WTC11 (cell line): ENCODE measurements at regions not wholly inside any gene's neighbourhood (a gene's known extent, or its start where the extent isn't known, plus 50 kb on each side); places are given as distances from the start of the nearest gene placed in this dataset.

Experiments
- ATAC-seq: fragments of 200-7000 bp; cut with Tn5 transposase; 2 replicates; pipeline ENCODE4 v1.10.0; 2021; ENCODE audit warnings: mild to moderate bottlenecking, moderate library complexity
- CTCF ChIA-PET: fragments of 300-600 bp; sonication (Branson Sonifier 250); formaldehyde crosslinking; loops from one replicate; lab custom pipeline; 2021; ENCODE audit warnings: antibody characterized with exemption; lab: Charles Lee
- POLR2A ChIA-PET: fragments of 350-600 bp; sonication (Branson Sonifier 250); formaldehyde crosslinking; loops from one replicate; lab custom pipeline; 2021; ENCODE audit warnings: antibody characterized with exemption; lab: Charles Lee
- DNase-seq: peaks from one replicate; pipeline ENCODE4 v3.0.0; 2021; ENCODE audit warnings: low spot score
- H3K27ac Mint-ChIP-seq: 2 replicates; pipeline ENCODE4 v1.8.0; 2021; ENCODE audit warnings: mixed read lengths
- H3K27me3 Mint-ChIP-seq: 2 replicates; pipeline ENCODE4 v1.8.0; 2021; ENCODE audit warnings: low read depth, mild to moderate bottlenecking, moderate library complexity, mixed read lengths
- H3K36me3 Mint-ChIP-seq: 2 replicates; pipeline ENCODE4 v1.8.0; 2021; ENCODE audit warnings: mixed read lengths
- H3K4me1 Mint-ChIP-seq: 2 replicates; pipeline ENCODE4 v1.8.0; 2022; ENCODE audit warnings: mixed read lengths
- H3K4me3 Mint-ChIP-seq: 2 replicates; pipeline ENCODE4 v1.8.0; 2021; ENCODE audit warnings: mild to moderate bottlenecking, moderate library complexity, mixed read lengths
- H3K9me3 Mint-ChIP-seq: 2 replicates; pipeline ENCODE4 v1.8.0; 2021; ENCODE audit warnings: mixed read lengths
- E2F4 ChIP-seq: sonication (generic); formaldehyde crosslinking; IDR thresholded peaks from 2 replicates; pipeline ENCODE4 v1.8.1; 2022; ENCODE audit warnings: low read depth, mild to moderate bottlenecking, moderate library complexity, missing genetic modification reagents, borderline replicate concordance
- ESRRA ChIP-seq: sonication (generic); formaldehyde crosslinking; IDR thresholded peaks from 2 replicates; pipeline ENCODE4 v1.8.1; 2022; ENCODE audit warnings: mild to moderate bottlenecking, missing genetic modification reagents, borderline replicate concordance
- FOXJ3 ChIP-seq: sonication (generic); formaldehyde crosslinking; IDR thresholded peaks from 2 replicates; pipeline ENCODE4 v1.9.0; 2021; ENCODE audit warnings: missing genetic modification reagents, mild to moderate bottlenecking, borderline replicate concordance
- IRF2 ChIP-seq: sonication (generic); formaldehyde crosslinking; IDR thresholded peaks from 2 replicates; pipeline ENCODE4 v1.8.0; 2022; ENCODE audit warnings: low read depth, missing genetic modification reagents, borderline replicate concordance
- JAZF1 ChIP-seq: fragments of 250-450 bp; sonication (Bioruptor Pico); IDR thresholded peaks from 2 replicates; pipeline ENCODE4 v1.9.0; 2021; ENCODE audit warnings: moderate library complexity, mild to moderate bottlenecking, inconsistent platforms
- MYBL2 ChIP-seq: sonication (generic); formaldehyde crosslinking; IDR thresholded peaks from 2 replicates; pipeline ENCODE4 v1.8.1; 2023; ENCODE audit warnings: mild to moderate bottlenecking, moderate library complexity, missing genetic modification reagents
- NFE2L1 ChIP-seq: sonication (generic); formaldehyde crosslinking; IDR thresholded peaks from 2 replicates; pipeline ENCODE4 v1.8.1; 2023; ENCODE audit warnings: missing genetic modification reagents
- NR2C2 ChIP-seq: sonication (generic); formaldehyde crosslinking; IDR thresholded peaks from 2 replicates; pipeline ENCODE4 v1.8.0; 2022; ENCODE audit warnings: mild to moderate bottlenecking, missing genetic modification reagents
- USF1 ChIP-seq: sonication (generic); formaldehyde crosslinking; IDR thresholded peaks from 2 replicates; pipeline ENCODE4 v1.8.0; 2022; ENCODE audit warnings: mild to moderate bottlenecking, missing genetic modification reagents
- ZBTB43 ChIP-seq: sonication (generic); formaldehyde crosslinking; IDR thresholded peaks from 2 replicates; pipeline ENCODE4 v1.8.1; 2023; ENCODE audit warnings: mild to moderate bottlenecking, missing genetic modification reagents
- TF ChIP-seq, protein P1 (sequence below): sonication (generic); formaldehyde crosslinking; conservative IDR thresholded peaks from 2 replicates; pipeline ENCODE4 v1.8.1; 2023; ENCODE audit warnings: mild to moderate bottlenecking, low read depth, missing genetic modification reagents, moderate library complexity
- TF ChIP-seq, protein P2 (sequence below): fragments of 250-450 bp; sonication (Bioruptor Pico); IDR thresholded peaks from 2 replicates; pipeline ENCODE4 v1.9.0; 2021; ENCODE audit warnings: mild to moderate bottlenecking, borderline replicate concordance
- TF ChIP-seq, protein P3 (sequence below): sonication (generic); formaldehyde crosslinking; IDR thresholded peaks from 2 replicates; pipeline ENCODE4 v1.8.0; 2023; ENCODE audit warnings: missing genetic modification reagents, mild to moderate bottlenecking, borderline replicate concordance

- TF ChIP-seq USF1 (no peak), MYBL2 (CRISPR knock-in tag) (no peak), ZBTB43 (no peak), NR2C2 (CRISPR knock-in tag) (no peak), NFE2L1 (CRISPR knock-in tag) (no peak)
- TF ChIP-seq, protein P1, sequence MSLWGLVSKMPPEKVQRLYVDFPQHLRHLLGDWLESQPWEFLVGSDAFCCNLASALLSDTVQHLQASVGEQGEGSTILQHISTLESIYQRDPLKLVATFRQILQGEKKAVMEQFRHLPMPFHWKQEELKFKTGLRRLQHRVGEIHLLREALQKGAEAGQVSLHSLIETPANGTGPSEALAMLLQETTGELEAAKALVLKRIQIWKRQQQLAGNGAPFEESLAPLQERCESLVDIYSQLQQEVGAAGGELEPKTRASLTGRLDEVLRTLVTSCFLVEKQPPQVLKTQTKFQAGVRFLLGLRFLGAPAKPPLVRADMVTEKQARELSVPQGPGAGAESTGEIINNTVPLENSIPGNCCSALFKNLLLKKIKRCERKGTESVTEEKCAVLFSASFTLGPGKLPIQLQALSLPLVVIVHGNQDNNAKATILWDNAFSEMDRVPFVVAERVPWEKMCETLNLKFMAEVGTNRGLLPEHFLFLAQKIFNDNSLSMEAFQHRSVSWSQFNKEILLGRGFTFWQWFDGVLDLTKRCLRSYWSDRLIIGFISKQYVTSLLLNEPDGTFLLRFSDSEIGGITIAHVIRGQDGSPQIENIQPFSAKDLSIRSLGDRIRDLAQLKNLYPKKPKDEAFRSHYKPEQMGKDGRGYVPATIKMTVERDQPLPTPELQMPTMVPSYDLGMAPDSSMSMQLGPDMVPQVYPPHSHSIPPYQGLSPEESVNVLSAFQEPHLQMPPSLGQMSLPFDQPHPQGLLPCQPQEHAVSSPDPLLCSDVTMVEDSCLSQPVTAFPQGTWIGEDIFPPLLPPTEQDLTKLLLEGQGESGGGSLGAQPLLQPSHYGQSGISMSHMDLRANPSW (CRISPR knock-in tag) = no peak
Observed at GRCh38 chr4:62676962-62677361, 1476.8 kb downstream of the ADGRL3 start (continued).

DNA sequence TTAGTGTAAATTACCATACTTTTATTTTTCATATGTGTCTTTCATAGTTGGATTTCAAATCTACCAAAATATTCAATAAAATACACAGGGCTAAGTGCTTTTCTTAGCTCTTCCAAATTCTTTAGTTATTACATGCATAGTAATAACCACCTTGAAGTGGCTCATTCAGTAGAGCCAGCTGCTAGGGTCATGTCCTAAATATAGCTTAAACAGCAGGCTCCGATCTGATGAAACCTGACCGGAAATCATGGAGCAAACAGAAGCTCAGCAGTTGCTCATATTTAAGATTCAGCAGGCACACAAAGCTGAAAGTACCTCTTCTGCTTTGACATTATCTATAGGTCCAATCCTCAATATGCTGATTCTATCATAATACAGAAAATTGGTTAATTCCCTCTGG is 1470.4 kb downstream of the ADGRL3 start:
- no peak for ATAC-seq
- Mint-ChIP-seq H3K9me3 (peaks cover 6% of the 10 kb centered on the region; the same call in 1 of the 2 replicates), H3K4me1 (no peaks in the 10 kb centered on the region), H3K36me3 (no peaks in the 10 kb centered on the region), H3K27ac (no peak overlapping the region), H3K27me3 (no peaks in the 10 kb centered on the region), H3K4me3 (no peak overlapping the region)
- ChIA-PET POLR2A (no interaction called here), CTCF (no interaction called here)
- no peak for TF ChIP-seq IRF2 (CRISPR knock-in tag)
- TF ChIP-seq, protein P2, sequence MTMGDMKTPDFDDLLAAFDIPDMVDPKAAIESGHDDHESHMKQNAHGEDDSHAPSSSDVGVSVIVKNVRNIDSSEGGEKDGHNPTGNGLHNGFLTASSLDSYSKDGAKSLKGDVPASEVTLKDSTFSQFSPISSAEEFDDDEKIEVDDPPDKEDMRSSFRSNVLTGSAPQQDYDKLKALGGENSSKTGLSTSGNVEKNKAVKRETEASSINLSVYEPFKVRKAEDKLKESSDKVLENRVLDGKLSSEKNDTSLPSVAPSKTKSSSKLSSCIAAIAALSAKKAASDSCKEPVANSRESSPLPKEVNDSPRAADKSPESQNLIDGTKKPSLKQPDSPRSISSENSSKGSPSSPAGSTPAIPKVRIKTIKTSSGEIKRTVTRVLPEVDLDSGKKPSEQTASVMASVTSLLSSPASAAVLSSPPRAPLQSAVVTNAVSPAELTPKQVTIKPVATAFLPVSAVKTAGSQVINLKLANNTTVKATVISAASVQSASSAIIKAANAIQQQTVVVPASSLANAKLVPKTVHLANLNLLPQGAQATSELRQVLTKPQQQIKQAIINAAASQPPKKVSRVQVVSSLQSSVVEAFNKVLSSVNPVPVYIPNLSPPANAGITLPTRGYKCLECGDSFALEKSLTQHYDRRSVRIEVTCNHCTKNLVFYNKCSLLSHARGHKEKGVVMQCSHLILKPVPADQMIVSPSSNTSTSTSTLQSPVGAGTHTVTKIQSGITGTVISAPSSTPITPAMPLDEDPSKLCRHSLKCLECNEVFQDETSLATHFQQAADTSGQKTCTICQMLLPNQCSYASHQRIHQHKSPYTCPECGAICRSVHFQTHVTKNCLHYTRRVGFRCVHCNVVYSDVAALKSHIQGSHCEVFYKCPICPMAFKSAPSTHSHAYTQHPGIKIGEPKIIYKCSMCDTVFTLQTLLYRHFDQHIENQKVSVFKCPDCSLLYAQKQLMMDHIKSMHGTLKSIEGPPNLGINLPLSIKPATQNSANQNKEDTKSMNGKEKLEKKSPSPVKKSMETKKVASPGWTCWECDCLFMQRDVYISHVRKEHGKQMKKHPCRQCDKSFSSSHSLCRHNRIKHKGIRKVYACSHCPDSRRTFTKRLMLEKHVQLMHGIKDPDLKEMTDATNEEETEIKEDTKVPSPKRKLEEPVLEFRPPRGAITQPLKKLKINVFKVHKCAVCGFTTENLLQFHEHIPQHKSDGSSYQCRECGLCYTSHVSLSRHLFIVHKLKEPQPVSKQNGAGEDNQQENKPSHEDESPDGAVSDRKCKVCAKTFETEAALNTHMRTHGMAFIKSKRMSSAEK (CRISPR knock-in tag) = no peak
- DNase-seq = no peak

DNA sequence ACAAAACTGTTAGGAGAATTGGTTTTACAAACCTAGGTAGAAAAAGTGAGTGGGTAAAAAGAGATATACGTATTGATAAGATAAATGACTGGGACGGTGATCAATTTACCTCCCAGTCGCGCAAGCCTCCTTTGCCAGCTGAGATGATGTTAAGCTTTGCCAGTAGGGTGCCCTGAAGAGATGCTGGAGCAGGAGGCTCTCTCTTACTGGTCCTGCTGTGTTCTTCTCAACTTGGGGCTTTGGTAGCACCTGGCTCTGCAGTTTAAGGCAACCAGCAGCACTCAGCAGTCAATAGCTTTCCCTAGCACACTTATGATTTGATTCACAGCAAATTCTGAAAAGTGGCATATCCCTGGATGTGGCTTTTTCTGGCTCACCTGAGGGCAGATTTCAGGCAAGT is 1461.7 kb downstream of the ADGRL3 start:
- Mint-ChIP-seq H3K27me3 (no peaks in the 10 kb centered on the region), H3K9me3 (peaks cover under 1% of the 10 kb centered on the region; the same call in 1 of the 2 replicates), H3K4me3 (no peak overlapping the region), H3K36me3 (no peaks in the 10 kb centered on the region), H3K27ac (no peak overlapping the region), H3K4me1 (no peaks in the 10 kb centered on the region)
- ChIA-PET POLR2A (interaction anchor here (0.5 kb wide), 1 partner anchor 26 kb away, joined by 4 read pairs; no protein-coding TSS in a partner anchor), CTCF (no interaction called here)
- DNase-seq = no peak
- ATAC-seq = peak; percentile 70
- TF ChIP-seq, protein P3, sequence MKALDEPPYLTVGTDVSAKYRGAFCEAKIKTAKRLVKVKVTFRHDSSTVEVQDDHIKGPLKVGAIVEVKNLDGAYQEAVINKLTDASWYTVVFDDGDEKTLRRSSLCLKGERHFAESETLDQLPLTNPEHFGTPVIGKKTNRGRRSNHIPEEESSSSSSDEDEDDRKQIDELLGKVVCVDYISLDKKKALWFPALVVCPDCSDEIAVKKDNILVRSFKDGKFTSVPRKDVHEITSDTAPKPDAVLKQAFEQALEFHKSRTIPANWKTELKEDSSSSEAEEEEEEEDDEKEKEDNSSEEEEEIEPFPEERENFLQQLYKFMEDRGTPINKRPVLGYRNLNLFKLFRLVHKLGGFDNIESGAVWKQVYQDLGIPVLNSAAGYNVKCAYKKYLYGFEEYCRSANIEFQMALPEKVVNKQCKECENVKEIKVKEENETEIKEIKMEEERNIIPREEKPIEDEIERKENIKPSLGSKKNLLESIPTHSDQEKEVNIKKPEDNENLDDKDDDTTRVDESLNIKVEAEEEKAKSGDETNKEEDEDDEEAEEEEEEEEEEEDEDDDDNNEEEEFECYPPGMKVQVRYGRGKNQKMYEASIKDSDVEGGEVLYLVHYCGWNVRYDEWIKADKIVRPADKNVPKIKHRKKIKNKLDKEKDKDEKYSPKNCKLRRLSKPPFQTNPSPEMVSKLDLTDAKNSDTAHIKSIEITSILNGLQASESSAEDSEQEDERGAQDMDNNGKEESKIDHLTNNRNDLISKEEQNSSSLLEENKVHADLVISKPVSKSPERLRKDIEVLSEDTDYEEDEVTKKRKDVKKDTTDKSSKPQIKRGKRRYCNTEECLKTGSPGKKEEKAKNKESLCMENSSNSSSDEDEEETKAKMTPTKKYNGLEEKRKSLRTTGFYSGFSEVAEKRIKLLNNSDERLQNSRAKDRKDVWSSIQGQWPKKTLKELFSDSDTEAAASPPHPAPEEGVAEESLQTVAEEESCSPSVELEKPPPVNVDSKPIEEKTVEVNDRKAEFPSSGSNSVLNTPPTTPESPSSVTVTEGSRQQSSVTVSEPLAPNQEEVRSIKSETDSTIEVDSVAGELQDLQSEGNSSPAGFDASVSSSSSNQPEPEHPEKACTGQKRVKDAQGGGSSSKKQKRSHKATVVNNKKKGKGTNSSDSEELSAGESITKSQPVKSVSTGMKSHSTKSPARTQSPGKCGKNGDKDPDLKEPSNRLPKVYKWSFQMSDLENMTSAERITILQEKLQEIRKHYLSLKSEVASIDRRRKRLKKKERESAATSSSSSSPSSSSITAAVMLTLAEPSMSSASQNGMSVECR (CRISPR knock-in tag) = no peak
- no peak for TF ChIP-seq FOXJ3 (CRISPR knock-in tag)
- TF ChIP-seq, protein P2 (CRISPR knock-in tag) = no peak
- no peak for TF ChIP-seq ESRRA (CRISPR knock-in tag)
- no peak for TF ChIP-seq E2F4 (CRISPR knock-in tag)
- TF ChIP-seq JAZF1 = no peak
